ENCODE measurements at regions not wholly inside any gene's neighbourhood (a gene's known extent, or its start where the extent isn't known, plus 50 kb on each side); places are given as distances from the start of the nearest gene placed in this dataset.

DNA sequence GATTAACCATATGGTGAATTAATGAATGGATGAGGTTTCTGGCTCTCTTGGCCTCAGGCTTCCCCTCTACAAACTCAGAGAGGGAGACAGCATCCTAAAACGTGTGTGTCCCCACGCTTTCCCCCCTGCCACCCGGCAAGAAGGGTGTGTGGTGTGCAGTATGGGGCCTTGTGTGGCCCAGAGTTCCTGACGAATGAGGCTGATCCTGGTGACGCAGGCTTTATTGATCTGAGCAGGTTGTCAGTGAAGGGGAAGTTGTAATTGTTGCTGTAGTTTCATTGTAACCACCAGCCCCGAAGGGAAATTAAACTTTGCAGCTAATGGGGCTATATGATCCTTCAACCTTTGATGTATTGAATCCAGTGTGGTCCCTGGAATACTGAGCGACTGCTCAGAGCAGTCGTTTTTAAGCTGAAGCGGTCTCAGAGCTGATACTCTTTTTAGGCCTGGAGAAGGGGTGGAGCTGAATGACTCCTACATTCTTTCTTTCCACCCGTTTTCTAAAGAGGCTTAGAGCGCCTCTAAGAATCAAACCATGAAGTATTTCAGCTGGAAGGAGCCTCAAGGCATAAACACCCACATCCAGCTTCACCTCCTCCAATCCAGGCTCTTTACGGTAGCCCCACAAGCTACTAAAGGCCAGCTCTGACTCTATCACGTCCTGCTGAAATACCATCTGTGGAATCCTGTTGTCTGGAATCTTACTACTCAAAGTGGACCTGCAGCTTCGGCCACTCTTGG lies 284.7 kb downstream of the MIAT start (continued):
- TF ChIP-seq, protein P1, sequence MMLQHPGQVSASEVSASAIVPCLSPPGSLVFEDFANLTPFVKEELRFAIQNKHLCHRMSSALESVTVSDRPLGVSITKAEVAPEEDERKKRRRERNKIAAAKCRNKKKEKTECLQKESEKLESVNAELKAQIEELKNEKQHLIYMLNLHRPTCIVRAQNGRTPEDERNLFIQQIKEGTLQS (IDR thresholded peaks at IDR 0.05; ENCODE audit: insufficient read depth, low read depth, low read length), result no peak
- TF ChIP-seq SIRT6 (IDR thresholded peaks at IDR 0.05; ENCODE audit: low read length), result no peak

All from H1 (cell line).